GM12864 (cell line): ENCODE measurements at regions not wholly inside any gene's neighbourhood (a gene's known extent, or its start where the extent isn't known, plus 50 kb on each side); places are given as distances from the start of the nearest gene placed in this dataset.

Experiments used
- DNase-seq: peaks from one replicate; pipeline ENCODE4 v3.0.0-alpha.2; 2011; ENCODE audit warnings: low read depth
- H3K4me3 ChIP-seq: 2 replicates; pipeline ENCODE4 v1.5.1; 2011; ENCODE audit warnings: mild to moderate bottlenecking, low read depth, low read length, control low read depth
- TF ChIP-seq, protein P1 (sequence below): IDR thresholded peaks from 2 replicates; pipeline ENCODE4 v1.5.1; 2011; ENCODE audit warnings: low read depth, mild to moderate bottlenecking, moderate library complexity, low read length, control low read depth, inconsistent platforms; ENCODE audit errors: missing control alignments

DNA sequence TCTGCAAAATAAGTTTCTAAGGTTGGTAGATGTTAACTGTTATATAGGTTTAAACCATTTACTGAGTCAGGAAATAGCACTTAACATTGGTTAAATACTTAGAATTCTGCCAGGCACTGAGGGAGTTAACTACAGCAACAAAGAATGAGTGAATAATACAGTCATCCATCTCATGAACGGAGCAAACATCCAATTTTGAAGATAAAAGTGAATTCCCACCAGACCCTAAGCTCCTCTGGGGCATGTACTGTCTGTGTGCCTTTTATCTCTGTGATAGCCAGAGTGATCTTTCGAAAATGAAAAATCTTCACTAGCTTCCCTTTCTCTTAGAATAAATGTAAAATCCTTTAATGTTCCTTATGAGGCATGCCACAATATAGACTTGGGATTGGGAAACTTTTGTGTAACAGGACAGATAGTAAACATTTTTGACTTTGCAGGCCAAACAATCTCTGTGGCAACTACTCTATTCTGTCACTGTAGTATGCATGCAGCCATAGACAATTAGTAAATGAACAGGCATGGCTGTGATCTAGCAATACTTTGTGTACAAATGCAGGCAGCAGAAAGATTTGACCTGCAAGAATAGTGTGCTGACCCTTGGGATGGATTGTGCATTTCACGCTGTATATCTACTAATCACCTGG, 294.5 kb upstream of the LMCD1 start:
- no peak overlapping the region for H3K4me3 ChIP-seq
- TF ChIP-seq, protein P1, sequence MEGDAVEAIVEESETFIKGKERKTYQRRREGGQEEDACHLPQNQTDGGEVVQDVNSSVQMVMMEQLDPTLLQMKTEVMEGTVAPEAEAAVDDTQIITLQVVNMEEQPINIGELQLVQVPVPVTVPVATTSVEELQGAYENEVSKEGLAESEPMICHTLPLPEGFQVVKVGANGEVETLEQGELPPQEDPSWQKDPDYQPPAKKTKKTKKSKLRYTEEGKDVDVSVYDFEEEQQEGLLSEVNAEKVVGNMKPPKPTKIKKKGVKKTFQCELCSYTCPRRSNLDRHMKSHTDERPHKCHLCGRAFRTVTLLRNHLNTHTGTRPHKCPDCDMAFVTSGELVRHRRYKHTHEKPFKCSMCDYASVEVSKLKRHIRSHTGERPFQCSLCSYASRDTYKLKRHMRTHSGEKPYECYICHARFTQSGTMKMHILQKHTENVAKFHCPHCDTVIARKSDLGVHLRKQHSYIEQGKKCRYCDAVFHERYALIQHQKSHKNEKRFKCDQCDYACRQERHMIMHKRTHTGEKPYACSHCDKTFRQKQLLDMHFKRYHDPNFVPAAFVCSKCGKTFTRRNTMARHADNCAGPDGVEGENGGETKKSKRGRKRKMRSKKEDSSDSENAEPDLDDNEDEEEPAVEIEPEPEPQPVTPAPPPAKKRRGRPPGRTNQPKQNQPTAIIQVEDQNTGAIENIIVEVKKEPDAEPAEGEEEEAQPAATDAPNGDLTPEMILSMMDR = no peak
- no peak for DNase-seq

DNA sequence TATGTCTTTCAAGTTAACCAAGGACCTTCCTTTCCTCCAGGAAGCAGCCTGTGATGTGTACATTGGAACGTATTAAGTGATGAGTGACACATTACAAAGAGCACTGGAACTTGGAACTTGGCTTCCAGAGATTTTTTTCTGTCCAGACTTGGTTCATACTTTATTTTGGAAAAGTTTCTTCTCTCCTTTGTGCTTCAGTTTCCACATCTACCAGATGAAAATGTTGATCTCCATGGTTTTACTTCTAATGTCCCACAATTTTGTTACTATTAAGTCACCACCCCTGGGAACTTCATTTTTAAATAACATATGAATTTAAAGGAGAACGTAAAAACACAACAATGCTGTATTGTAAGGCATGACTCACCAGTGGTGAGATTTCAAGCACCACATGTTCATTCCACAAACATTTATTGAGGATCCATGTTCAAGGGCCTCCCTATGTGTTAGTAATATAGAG, 290.7 kb upstream of the LMCD1 start:
- no peak for DNase-seq
- TF ChIP-seq, protein P1 = no peak
- H3K4me3 ChIP-seq = no peak overlapping the region

GRCh38 chr3:8212794-8213193, 288.8 kb upstream of the LMCD1 start:
- TF ChIP-seq, protein P1 = no peak
- DNase-seq = no peak
- no peak overlapping the region for H3K4me3 ChIP-seq

DNA sequence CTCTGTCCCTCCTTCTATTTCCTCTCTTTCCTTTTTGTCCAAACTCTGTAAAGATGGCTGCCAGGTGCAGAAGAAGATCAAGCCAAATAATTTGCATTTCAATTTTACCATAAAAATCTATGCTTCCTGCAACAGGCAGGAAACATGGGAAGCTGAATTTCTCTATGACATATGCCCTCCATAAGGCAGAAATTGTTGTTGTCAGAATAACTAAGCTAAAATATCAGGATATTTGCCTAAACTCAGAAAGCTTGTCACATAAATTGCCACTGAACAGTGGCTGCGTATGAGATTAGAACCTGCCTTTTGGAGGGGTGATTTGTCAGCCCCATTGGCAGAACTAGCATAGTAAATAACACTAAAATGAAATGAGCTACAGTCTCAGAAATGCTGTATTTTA, 288.3 kb upstream of the LMCD1 start:
- no peak overlapping the region for H3K4me3 ChIP-seq
- TF ChIP-seq, protein P1 = no peak
- no peak for DNase-seq

- DNase-seq = no peak
These were observed 285.8 kb upstream of the LMCD1 start for GRCh38 chr3:8215821-8216220.

DNA sequence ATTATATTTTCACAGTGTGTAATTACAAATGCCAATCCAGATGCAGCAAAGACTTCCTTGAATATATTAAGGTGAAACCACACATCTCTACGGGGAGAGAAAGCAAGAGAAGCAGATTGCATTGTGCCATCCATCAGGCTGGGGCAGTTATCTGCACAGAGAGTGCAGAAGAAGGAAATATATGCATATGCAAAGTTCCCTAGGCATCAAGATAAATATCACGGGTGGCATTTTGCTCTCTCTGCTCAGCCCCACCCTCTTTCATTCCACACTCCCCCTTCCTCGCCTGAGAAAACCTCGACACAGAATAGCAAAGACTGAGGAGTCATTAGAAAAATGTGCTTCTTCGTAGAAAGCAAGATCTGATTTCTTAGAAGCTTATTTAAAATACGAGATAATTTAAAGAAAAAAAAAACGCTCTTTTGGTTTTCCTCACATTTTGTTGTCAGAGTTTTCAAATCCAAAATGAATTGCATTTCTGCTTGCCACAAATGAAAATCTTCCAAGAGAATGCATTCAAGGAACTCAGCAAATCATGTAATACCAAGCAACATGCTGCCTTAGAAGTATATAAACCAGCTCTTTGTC, 283.2 kb upstream of the LMCD1 start:
- TF ChIP-seq, protein P1 = no peak

More at GRCh38 chr3:8215821-8216220, 285.8 kb upstream of the LMCD1 start:
- no peak overlapping the region for H3K4me3 ChIP-seq
- TF ChIP-seq, protein P1 = no peak

GRCh38 chr3:8220291-8220690, 281.3 kb upstream of the LMCD1 start:
- H3K4me3 ChIP-seq = no peak overlapping the region
- DNase-seq = no peak
- TF ChIP-seq, protein P1 = no peak

More for the DNA sequence above, 283.2 kb upstream of the LMCD1 start:
- DNase-seq = no peak
- no peak overlapping the region for H3K4me3 ChIP-seq
